ENCODE measurements at regions not wholly inside any gene's neighbourhood (a gene's known extent, or its start where the extent isn't known, plus 50 kb on each side); places are given as distances from the start of the nearest gene placed in this dataset.

- TF ChIP-seq, protein P1, sequence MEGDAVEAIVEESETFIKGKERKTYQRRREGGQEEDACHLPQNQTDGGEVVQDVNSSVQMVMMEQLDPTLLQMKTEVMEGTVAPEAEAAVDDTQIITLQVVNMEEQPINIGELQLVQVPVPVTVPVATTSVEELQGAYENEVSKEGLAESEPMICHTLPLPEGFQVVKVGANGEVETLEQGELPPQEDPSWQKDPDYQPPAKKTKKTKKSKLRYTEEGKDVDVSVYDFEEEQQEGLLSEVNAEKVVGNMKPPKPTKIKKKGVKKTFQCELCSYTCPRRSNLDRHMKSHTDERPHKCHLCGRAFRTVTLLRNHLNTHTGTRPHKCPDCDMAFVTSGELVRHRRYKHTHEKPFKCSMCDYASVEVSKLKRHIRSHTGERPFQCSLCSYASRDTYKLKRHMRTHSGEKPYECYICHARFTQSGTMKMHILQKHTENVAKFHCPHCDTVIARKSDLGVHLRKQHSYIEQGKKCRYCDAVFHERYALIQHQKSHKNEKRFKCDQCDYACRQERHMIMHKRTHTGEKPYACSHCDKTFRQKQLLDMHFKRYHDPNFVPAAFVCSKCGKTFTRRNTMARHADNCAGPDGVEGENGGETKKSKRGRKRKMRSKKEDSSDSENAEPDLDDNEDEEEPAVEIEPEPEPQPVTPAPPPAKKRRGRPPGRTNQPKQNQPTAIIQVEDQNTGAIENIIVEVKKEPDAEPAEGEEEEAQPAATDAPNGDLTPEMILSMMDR (IDR thresholded peaks at IDR 0.05), result no peak
- TF ChIP-seq POLR2A (IDR thresholded peaks at IDR 0.05), result no peak
Observed at GRCh38 chr5:114839360-114839759, 330.3 kb downstream of the TRIM36 start.
